Activated gamma-delta T cell (primary cell): ENCODE measurements at regions not wholly inside any gene's neighbourhood (a gene's known extent, or its start where the extent isn't known, plus 50 kb on each side); places are given as distances from the start of the nearest gene placed in this dataset.
"Not testable (repeated sequence)": the region's sequence is repeated elsewhere in the genome, so short reads cannot be mapped to it uniquely, and the experiment has no call there.

ENCODE experiments used
- DNase-seq: peaks from one replicate; lab custom pipeline; 2025; lab: John Stamatoyannopoulos, UW

DNA sequence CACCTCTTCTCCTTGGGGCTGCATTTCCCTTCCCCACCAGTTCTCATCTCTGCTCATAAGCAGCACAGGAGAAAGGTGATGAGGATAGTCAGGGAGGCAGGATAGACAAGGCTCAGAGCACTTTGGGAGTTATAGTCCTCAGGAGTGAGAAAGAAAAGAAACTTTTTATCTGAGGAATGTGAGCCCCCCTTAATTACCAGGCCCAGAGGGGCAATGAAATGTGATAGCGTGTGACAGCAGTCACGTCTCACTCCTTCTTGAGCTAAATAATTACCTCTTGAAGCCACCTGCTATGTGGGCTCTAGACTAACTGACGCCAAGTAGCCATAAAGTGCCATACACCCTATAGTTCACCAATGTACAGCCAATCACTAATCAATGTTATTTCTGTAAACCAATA is 105.8 kb downstream of the SPP2 start:
- DNase-seq = no peak

DNA sequence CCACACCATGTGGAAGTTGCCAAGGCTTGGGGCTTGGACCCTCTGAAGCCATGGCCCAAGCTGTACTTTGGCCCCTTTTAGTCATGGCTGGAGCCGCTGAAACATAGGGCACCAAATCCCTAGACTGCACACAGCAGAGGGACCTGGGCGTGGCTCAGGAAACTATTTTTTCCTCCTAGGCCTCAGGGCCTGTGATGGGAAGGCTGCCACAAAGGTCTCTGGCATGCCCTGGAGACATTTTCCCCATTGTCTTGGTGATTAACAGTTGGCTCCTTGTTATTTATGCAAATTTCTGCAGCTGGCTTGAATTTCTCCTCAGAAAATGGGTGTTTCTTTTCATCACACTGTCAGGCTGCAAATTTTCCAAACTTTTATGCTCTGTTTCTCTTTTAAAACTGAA is 102.3 kb downstream of the SPP2 start:
- not testable (repeated sequence) for DNase-seq

DNA sequence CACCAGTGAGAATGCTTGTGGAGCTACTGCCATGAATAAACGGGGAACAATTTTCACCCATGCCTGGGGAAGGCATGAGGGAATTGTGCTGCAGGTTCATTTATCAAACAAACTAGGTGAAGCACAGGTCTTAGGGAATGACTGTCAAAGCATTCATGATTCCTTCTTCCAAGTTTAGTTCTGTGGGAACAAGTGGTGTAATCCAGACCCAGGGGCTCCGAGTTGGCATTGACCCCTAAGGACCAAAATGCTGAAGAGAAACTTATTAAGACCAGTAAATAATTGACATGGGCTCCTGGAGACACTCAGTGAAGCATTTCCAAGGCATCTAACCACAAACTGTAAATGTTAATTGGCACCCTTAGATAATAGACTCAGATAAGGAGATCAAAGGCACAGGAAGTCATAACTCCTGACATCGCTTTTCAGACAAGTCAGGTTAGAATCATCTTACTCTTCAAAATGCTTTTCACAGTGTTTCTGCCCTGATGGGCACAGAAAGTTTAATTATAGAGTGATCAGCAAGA is 96.9 kb downstream of the SPP2 start:
- DNase-seq = no peak

DNA sequence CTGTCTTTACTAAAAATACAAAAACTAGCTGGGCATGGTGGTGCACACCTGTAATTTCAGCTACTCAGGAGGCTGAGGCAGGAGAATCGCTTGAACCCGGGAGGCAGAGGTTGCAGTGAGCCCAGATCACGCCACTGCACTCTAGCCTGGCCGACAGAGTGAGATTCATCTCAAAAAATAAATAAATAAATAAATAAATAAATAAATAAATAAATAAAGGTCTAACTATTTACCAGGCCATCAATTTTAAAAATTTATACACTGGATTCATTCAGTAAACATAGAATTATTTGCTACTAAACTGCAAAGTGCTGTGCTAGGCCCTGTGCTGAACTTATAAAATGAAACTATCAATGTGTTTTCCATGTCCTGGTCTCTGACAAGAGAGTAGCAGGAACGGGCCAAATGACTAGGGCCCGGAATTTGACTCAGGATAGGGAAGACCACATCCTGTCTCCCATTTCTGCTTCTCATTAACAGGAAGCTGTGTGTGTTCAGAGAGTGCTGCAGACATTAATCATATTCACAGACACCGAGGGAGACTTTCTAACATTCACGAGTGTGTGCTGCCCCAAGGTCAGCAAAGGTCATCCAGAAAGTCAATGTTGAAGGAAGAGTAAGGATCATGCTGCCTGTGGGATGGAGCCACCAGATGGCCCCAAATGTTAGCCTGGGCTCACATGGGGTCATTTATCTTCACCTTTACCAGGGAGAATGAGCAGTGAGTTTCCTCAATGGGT is 95.8 kb downstream of the SPP2 start:
- no peak for DNase-seq

DNA sequence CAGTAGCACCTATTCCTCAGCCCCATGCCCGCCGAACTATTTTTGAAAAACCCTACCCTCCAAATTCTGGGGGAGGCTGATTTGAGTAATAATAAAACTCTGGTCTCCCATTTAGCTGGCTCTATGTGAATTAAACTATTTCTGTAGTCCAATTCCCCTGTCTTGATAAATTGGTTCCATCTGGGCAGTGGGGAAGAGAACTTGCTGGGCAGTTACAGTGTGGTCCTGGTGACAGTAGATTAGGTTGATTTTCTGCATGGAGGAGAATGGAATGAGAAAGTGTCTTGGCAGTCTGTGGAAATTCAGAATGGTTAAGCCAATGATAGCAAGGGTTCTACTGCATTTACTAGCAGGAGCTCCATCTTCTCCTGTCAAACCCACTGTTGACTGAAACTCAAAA is 95.0 kb downstream of the SPP2 start:
- no peak for DNase-seq

DNA sequence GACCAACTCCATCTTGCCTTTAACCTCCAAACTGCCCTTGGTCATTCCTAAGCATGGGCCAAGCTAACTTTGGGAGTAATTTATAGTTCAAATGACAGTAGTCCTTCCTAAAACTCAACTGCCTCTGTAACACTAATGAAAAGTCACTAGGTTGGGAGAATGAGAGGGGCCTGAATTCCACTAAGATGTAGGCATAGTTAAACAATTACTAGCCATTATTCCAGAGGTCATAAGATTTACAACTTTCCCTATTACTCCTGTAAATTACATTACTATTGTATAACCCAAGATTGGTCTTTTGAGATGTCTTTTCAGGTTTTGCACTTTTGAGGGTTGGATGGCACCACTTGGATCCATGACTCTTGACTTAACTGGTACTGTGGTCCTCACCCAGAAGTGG is 94.6 kb downstream of the SPP2 start:
- no peak for DNase-seq

DNA sequence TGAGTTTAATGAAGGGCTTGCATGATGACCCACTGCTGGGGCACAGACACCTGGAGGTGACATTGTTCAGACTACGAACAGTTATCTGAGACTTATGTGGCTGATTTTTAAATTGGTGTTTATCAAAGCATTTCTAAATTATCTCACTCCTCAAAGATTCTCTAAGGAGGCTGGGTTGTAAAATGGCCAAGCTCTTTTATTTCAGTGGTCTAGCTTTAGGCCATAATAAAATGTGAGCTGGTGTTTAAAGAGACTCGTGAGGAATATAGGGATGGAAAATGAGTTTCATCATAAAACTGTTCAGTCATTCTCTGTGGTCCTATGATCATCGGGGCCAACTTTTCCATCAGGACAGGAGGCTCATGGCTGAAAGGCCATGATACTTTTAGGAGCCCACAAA is 93.4 kb downstream of the SPP2 start:
- no peak for DNase-seq

DNA sequence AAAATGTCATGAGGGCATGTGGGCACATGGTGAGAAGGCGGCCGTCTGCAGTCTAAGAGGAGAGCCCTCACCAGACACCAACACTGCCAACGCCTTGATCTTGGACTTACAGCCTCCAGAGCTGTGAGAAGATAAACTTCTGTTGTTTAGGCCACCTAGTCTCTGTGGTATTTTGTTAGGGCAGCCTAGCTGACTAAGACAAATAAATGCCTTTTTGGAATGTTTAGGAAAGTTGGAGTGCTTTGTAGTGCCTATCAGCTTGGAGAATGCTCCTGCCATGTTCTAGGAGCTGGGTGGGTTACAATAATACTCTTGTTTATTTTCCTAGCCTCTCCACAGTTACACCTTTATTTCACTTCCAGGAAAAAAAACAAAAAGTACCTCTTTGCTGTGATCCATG is 92.0 kb downstream of the SPP2 start:
- no peak for DNase-seq

DNA sequence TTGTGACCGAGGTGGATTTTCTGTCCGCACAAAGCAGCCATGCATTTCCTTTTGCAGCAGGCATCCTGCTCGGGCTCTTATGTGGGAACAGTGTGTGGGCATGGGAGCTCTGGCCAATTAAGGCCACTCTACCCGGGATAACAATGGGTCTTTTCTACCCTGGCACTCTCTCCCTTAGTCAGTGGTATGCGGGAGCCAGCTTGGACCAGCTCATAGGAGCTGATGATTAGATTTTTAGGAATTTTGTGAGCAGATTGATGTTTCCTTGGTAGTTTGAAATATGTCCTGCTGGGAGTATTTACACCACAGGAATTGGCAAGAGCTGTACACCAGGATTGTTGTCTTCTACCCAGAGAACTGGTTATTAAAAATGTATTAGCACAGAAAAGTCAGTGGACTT is 89.3 kb downstream of the SPP2 start:
- no peak for DNase-seq

DNA sequence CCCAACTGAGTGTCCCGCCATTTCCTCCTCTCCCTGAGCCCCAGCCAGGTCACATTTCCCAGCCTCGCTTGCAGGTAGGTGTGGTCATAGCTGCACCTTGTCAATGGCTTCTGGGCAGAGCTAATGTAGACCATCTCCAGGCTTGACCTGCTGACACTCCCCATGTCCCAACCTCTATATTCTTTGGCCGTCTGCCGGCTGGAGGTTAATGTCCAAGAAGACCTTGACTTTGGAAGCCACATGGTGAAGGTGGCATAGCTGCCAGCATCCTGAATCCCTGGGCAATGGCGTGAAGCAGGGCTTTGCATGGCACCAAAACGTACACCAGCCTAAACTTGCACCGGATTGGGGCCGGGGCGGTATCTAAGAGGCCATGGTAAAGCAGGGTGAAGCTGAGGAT is 88.3 kb downstream of the SPP2 start:
- DNase-seq = no peak

DNA sequence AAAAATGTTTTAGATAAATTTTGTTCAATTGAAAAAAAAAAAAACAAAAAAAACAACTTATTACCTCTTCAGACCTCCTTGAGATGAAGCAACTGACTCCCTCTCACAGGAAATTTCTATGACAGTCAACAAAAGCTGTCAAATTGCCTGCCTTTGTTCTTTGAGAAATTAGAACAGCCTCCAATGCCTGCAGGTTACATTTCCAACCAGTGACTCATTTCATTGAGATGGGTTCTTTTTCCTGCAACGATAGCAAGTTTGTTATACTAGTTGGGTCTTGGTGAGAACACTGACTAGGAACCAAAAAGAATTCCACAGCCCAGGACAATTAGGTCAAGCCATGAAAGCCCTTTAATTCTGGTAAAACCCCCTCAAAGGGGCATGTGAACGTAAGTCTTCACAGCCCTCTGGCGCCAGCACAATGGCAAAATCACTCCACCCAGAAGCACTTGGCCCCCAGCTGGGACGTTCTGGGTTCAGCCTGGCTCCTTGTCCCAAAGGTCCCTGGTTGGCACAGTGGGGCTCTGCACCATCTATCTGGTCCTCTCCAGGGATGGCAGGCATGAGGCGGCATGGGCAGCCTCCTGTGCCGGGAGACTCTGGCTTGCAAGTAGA is 87.0 kb downstream of the SPP2 start:
- DNase-seq = no peak

DNA sequence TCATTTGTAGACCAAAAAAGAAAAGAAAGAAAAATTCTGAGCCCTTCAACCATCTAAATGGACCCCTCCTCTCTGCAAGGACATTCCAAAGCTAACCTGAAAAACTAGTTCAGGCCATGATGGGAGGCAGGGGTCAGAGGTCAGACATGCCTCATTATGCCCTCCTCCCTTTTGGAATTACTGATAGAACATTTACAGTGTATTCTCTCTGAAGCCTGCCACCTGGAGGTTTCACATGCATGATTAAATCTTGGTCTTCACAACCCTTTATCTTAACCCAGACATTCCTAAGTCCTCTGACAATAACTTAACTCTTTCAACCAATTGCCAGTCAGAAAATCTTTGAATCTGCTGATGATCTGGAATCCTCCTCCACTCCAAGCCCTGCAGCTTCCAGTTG is 86.0 kb downstream of the SPP2 start:
- DNase-seq = no peak

DNA sequence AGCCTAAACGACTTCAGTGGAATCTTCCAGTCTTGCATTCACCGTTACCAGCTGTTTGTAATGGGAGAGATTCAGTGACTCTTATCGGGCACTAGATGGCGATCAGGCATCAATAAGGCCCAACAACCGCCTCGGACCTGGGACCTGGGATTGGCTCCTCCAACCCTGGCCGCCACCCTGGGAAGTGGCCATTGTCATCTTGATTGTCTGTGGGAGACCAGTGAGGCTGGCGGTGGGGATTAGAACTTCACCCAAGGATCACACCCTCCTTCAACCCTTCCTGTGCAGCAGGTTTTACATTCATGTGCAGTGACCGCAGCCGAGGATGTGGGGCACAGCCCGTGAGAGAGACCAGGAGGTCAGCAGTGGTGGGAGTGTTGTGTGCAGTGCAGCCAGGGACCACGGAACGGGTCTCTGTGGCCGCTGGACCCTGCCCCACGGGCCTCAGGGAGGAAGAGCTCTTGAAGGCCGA is 85.3 kb downstream of the SPP2 start:
- DNase-seq = no peak

DNA sequence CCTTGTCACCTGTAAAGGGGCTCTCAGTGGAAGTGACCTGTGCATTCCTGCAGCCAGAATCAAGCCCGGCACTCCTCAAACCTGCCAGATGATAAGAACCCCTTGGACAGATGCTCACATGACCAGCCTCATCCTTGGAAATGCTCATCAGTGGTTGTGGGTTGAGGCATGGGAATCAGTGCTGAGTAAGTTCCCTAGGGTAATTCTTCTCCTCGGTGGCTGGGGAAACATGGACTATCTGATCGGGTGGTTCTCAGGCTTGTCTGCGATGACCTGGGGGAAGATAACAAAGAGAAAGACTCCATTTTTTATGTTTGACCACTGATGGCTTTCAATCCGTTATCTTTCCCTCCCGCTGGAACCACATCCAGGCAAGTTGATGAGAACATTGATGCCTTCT is 84.0 kb downstream of the SPP2 start:
- DNase-seq = no peak

DNA sequence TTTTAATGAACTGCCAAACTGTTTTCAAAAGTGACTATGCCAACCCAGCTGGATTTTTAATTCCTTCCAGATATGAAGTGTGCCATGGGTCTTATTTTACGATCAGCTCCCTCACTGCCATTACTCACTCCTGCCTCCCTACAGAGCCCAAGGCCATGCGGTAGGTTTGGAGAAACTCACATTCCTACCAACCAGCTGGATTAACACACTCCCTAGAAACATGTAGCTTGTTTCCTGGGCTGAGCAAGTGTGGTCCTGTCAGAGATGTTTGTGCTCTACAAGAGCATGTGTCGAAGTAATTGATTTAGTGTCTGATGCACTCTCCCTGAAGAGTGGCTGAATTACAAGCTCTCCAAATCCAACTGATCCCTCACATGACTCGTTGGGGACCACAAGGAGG is 82.5 kb downstream of the SPP2 start:
- DNase-seq = no peak

DNA sequence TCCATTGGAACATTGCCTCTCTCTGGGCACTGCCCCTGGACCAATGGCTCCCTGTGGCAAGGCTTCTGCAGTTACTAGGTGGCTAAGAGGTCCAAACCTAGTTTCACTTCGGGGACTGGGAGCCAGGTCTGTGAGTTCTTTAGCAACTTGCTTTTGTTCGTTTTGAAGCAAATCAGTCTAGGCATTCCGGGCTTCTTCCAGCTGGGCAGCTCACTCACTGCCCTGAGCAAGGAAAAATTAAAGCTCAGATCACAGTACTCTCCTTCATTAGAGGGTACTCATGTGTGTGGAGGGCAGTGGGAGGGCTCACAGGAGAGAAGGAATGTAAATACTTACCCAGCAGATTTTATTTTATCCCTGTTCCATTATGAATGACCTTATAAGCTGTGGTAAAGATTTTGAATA is 80.3 kb downstream of the SPP2 start:
- no peak for DNase-seq

DNA sequence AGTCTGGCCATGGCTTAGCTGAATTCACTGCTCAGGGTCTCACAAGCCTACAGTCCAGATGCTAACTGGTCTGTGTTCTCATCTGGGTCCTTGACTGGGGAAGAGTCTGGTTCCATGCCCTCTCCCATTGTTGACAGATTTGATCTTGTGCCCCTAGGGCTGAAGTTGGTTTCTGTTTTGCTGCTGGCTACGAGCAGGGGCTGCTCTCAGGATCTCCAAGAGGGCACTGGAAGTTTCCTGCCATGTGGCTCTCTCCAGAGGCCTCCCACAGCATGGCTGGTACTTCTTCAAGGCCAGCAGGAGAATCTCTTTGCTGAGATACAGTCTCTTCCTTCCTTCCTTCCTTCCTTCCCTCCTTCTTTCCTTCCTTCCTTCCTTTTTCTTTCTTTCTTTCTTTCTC is 78.1 kb downstream of the SPP2 start:
- no peak for DNase-seq
